Endothelial cell of umbilical vein (primary cell): ENCODE measurements at regions not wholly inside any gene's neighbourhood (a gene's known extent, or its start where the extent isn't known, plus 50 kb on each side); places are given as distances from the start of the nearest gene placed in this dataset.
A peak's percentile ranks its signal among the peaks of the same experiment; 100 is the strongest.
"Not testable (repeated sequence)": the region's sequence is repeated elsewhere in the genome, so short reads cannot be mapped to it uniquely, and the experiment has no call there.

ENCODE experiments used
- BruUV-seq: library from RNA; stranded (reverse); fragments of 400-500 nt; replicated peaks from 2 replicates; lab custom pipeline; 2021; lab: Mats Ljungman, UMichigan
- CTCF ChIA-PET: fragments of 300-600, 350-600 bp; sonication (Branson Sonifier 250); formaldehyde crosslinking; loops from one replicate; lab custom pipeline; 2021; ENCODE audit warnings: antibody characterized with exemption, inconsistent platforms; lab: Charles Lee
- POLR2A ChIA-PET: fragments of 300-600, 350-600 bp; sonication (Branson Sonifier 250); formaldehyde crosslinking; loops from one replicate; lab custom pipeline; 2021; ENCODE audit warnings: antibody characterized with exemption, inconsistent platforms; lab: Charles Lee
- DNase-seq: peaks from one replicate; pipeline ENCODE4 v3.0.0-alpha.2; 2011; ENCODE audit warnings: low read depth, low spot score
- FAIRE-seq: peaks from 2 replicates; lab custom pipeline; 2011; peaks lifted over from hg19 to GRCh38; lab: Jason Lieb, UNC
- H2AFZ ChIP-seq: 2 replicates; pipeline ENCODE4 v1.6.0; 2012; ENCODE audit warnings: low read depth, low read length, control low read depth, inconsistent platforms
- H3K27ac ChIP-seq: 2 replicates; pipeline ENCODE4 v1.5.1; 2011; ENCODE audit warnings: low read depth, mild to moderate bottlenecking, control low read depth, low read length, moderate library complexity; ENCODE audit not compliant: insufficient read depth
- H3K27me3 ChIP-seq, 2 experiments: 2 replicates each; pipeline versions ENCODE4 v1.6.0 to v1.6.1; 2011; ENCODE audit warnings: low read length in 2 of 2, mixed read lengths in 1 of 2; ENCODE audit not compliant: control insufficient read depth in 2 of 2, insufficient read depth in 2 of 2
- H3K36me3 ChIP-seq, 2 experiments: 2 replicates in 1 of 2; 3 replicates in 1 of 2; pipeline ENCODE4 v1.5.1; 2011; ENCODE audit warnings: low read length in 2 of 2, mild to moderate bottlenecking in 1 of 2, moderate library complexity in 1 of 2; ENCODE audit not compliant: control insufficient read depth in 2 of 2, insufficient read depth in 2 of 2; ENCODE audit errors: extremely low read depth in 1 of 2
- H3K4me1 ChIP-seq: 3 replicates; pipeline ENCODE4 v1.5.1; 2011; ENCODE audit warnings: mild to moderate bottlenecking, low read length; ENCODE audit not compliant: control insufficient read depth, insufficient read depth; ENCODE audit errors: extremely low read depth
- H3K4me2 ChIP-seq: 2 replicates; pipeline ENCODE4 v1.6.1; 2011; ENCODE audit warnings: low read length, control low read depth, mixed read lengths; ENCODE audit not compliant: insufficient read depth
- H3K4me3 ChIP-seq, 3 experiments: fragments of 200-600 bp in 1 of 3; sonication (generic), shearing (Covaris generic) in 1 of 3; replicated peaks in 1 of 3; 2 replicates each; pipeline ENCODE4 v1.5.1; 2011 to 2016; ENCODE audit warnings: control low read depth in 3 of 3, low read length in 3 of 3, mild to moderate bottlenecking in 2 of 3, inconsistent platforms in 1 of 3, low read depth in 1 of 3, moderate library complexity in 1 of 3; ENCODE audit not compliant: insufficient read depth in 1 of 3
- H3K79me2 ChIP-seq: 2 replicates; pipeline ENCODE4 v1.6.0; 2012; ENCODE audit warnings: low read length, inconsistent platforms; ENCODE audit not compliant: control insufficient read depth, insufficient read depth
- H3K9ac ChIP-seq: replicated peaks from 2 replicates; pipeline ENCODE3; 2011; ENCODE audit warnings: low read length, control low read depth; ENCODE audit not compliant: insufficient read depth; ENCODE audit errors: extremely low read depth
- H3K9me1 ChIP-seq: replicated peaks from 3 replicates; pipeline ENCODE4 v1.6.0; 2011; ENCODE audit warnings: mild to moderate bottlenecking, low read length; ENCODE audit not compliant: control insufficient read depth, insufficient read depth; ENCODE audit errors: extremely low read depth
- H3K9me3 ChIP-seq: replicated peaks from 2 replicates; pipeline ENCODE4 v1.5.1; 2012; ENCODE audit warnings: low read length, inconsistent platforms; ENCODE audit not compliant: control insufficient read depth, insufficient read depth
- H4K20me1 ChIP-seq: replicated peaks from 2 replicates; pipeline ENCODE3; 2011; ENCODE audit warnings: mild to moderate bottlenecking, low read length; ENCODE audit not compliant: control insufficient read depth, insufficient read depth; ENCODE audit errors: extremely low read depth
- FOS ChIP-seq: IDR thresholded peaks from 2 replicates; pipeline ENCODE4 v1.6.1; 2011; ENCODE audit warnings: mild to moderate bottlenecking, low read length, moderate library complexity, borderline replicate concordance; ENCODE audit not compliant: insufficient read depth
- GATA2 ChIP-seq: IDR thresholded peaks from 2 replicates; pipeline ENCODE4 v1.7.0; 2011; ENCODE audit warnings: low read depth, mild to moderate bottlenecking, moderate library complexity, mixed read lengths, low read length; ENCODE audit not compliant: insufficient read length, insufficient read depth
- POLR2AphosphoS5 ChIP-seq: IDR thresholded peaks from 2 replicates; pipeline ENCODE4 v1.6.1; 2012; ENCODE audit warnings: low read depth, mild to moderate bottlenecking, control low read depth, low read length, moderate library complexity; ENCODE audit not compliant: insufficient read depth
- dilution Hi-C: fragments of 300-500 bp; cut with MboI; formaldehyde crosslinking; loops from one replicate; pipeline ENCODE4 v1.15.0; 2019; ENCODE audit warnings: low sequenced_read_pairs; ENCODE audit not compliant: extremely low pct_ligation_motif_present
- intact Hi-C: fragments of 100-400 bp; cut with micrococcal nuclease; formaldehyde crosslinking; loops from one replicate; pipeline ENCODE4 v1.10.0; 2022

DNA sequence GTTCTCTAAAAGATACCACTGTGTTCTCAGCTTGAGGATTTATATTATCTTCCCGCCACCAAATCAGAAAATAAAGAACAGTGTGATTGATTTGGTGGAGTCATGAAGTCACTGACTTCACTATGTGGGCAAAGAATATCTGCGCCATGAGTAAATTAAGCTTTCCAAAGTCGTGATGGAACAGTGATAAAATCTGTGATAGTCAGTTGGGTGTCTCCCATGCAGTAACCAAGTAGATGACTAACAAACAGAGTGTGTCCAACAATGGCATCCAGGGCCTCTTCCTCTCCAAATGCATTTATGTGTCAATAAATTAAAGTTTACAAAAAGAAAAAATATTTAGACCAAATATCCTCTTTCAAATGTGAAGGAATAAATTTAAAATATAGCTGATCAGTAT is 87.0 kb upstream of the DST start:
- Histone ChIP-seq H2AFZ (no peak overlapping the region), H4K20me1 (no peaks in the 10 kb centered on the region), H3K9me3 (no peaks in the 10 kb centered on the region), H3K36me3 (no peaks in the 10 kb centered on the region), H3K9ac (peak overlapping the region; percentile 50), H3K9me1 (no peaks in the 10 kb centered on the region), H3K27ac (peak overlapping the region; percentile 77), H3K79me2 (peaks cover 33% of the 10 kb centered on the region), H3K27me3 (no peaks in the 10 kb centered on the region), H3K4me2 (peak overlapping the region; percentile 94), H3K4me1 (peaks cover 44% of the 10 kb centered on the region), H3K4me3 (no peak overlapping the region)
- intact Hi-C loops (loop anchor here (1.0 to 2.0 kb wide), 2 partner anchors 10 to 15 kb away; no protein-coding TSS in a partner anchor), dilution Hi-C loops (no loop called here)
- ChIA-PET CTCF (interaction anchor here (0.9 to 1.6 kb wide), 10 partner anchors 12 to 460 kb away, joined by 3 to 7 read pairs (median 4); no protein-coding TSS in a partner anchor), POLR2A (no interaction called here)
- TF ChIP-seq GATA2, result peak; percentile 89
- no peak for TF ChIP-seq POLR2AphosphoS5
- peak; percentile 29 for TF ChIP-seq FOS
- DNase-seq, result peak; percentile 39
- BruUV-seq, result no TSS peak
- FAIRE-seq, result peak; percentile 15

DNA sequence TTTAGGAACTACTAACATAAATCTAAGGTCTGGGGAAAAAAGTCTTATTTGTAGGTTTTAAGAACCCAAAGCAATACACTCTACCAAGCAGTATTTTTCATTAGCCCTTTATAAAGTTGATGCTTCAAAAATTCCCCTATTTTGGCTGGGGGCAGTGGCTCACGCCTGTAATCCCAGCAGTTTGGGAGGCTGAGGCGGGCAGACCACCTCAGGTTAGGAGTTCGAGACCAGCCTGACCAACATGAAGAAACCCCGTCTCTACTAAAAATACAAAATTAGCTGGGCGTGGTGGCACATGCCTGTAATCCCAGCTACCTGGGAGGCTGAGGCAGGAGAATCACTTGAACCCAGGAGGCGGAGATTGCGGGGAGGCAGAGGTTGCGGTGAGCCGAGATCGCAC is 86.5 kb upstream of the DST start:
- H3K36me3 ChIP-seq, H4K20me1 ChIP-seq, intact Hi-C loops, DNase-seq, H3K9ac ChIP-seq, H3K9me3 ChIP-seq, H3K4me3 ChIP-seq, FAIRE-seq, POLR2A ChIA-PET, BruUV-seq, H3K27me3 ChIP-seq, H3K9me1 ChIP-seq, H3K4me2 ChIP-seq, H2AFZ ChIP-seq, dilution Hi-C loops: not testable (repeated sequence)
- Histone ChIP-seq H3K4me1 (peaks cover 44% of the 10 kb centered on the region), H3K79me2 (peaks cover 33% of the 10 kb centered on the region), H3K27ac (peak overlapping the region; percentile 77)
- CTCF ChIA-PET, result interaction anchor here (0.9 to 1.6 kb wide), 6 partner anchors 13 to 461 kb away, joined by 3 to 7 read pairs (median 4); no protein-coding TSS in a partner anchor
